ENCODE measurements at regions not wholly inside any gene's neighbourhood (a gene's known extent, or its start where the extent isn't known, plus 50 kb on each side); places are given as distances from the start of the nearest gene placed in this dataset.

DNA sequence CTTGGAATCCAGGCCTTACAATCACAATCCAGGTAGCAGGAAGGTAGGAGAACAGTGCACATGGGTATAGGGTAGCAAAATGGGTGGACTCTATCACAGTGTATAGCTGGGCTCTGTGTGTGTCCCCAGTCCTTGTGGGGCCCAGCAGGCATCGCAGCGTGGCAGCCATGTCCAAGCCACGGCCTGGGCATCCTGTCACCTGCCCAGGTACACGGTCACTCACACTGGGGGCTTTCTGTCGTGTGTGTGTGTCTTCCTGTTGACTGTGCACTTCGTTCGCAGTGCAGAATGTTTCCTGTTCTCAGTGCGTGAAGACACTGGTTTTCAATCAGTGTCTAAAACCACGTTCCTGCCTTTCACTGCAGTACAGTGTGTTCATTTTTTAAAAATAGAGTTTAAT is 523.2 kb upstream of the JARID2 start:
- TF ChIP-seq, protein P1, sequence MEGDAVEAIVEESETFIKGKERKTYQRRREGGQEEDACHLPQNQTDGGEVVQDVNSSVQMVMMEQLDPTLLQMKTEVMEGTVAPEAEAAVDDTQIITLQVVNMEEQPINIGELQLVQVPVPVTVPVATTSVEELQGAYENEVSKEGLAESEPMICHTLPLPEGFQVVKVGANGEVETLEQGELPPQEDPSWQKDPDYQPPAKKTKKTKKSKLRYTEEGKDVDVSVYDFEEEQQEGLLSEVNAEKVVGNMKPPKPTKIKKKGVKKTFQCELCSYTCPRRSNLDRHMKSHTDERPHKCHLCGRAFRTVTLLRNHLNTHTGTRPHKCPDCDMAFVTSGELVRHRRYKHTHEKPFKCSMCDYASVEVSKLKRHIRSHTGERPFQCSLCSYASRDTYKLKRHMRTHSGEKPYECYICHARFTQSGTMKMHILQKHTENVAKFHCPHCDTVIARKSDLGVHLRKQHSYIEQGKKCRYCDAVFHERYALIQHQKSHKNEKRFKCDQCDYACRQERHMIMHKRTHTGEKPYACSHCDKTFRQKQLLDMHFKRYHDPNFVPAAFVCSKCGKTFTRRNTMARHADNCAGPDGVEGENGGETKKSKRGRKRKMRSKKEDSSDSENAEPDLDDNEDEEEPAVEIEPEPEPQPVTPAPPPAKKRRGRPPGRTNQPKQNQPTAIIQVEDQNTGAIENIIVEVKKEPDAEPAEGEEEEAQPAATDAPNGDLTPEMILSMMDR (conservative IDR thresholded peaks at IDR 0.05; ENCODE audit: low read depth in 2 of 2) = no peak
- TF ChIP-seq, protein P2, sequence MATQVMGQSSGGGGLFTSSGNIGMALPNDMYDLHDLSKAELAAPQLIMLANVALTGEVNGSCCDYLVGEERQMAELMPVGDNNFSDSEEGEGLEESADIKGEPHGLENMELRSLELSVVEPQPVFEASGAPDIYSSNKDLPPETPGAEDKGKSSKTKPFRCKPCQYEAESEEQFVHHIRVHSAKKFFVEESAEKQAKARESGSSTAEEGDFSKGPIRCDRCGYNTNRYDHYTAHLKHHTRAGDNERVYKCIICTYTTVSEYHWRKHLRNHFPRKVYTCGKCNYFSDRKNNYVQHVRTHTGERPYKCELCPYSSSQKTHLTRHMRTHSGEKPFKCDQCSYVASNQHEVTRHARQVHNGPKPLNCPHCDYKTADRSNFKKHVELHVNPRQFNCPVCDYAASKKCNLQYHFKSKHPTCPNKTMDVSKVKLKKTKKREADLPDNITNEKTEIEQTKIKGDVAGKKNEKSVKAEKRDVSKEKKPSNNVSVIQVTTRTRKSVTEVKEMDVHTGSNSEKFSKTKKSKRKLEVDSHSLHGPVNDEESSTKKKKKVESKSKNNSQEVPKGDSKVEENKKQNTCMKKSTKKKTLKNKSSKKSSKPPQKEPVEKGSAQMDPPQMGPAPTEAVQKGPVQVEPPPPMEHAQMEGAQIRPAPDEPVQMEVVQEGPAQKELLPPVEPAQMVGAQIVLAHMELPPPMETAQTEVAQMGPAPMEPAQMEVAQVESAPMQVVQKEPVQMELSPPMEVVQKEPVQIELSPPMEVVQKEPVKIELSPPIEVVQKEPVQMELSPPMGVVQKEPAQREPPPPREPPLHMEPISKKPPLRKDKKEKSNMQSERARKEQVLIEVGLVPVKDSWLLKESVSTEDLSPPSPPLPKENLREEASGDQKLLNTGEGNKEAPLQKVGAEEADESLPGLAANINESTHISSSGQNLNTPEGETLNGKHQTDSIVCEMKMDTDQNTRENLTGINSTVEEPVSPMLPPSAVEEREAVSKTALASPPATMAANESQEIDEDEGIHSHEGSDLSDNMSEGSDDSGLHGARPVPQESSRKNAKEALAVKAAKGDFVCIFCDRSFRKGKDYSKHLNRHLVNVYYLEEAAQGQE (IDR thresholded peaks at IDR 0.05; ENCODE audit: unreplicated experiment) = no peak
- TF ChIP-seq, protein P3, sequence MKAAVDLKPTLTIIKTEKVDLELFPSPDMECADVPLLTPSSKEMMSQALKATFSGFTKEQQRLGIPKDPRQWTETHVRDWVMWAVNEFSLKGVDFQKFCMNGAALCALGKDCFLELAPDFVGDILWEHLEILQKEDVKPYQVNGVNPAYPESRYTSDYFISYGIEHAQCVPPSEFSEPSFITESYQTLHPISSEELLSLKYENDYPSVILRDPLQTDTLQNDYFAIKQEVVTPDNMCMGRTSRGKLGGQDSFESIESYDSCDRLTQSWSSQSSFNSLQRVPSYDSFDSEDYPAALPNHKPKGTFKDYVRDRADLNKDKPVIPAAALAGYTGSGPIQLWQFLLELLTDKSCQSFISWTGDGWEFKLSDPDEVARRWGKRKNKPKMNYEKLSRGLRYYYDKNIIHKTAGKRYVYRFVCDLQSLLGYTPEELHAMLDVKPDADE (IDR thresholded peaks at IDR 0.05) = no peak
